ENCODE measurements at regions not wholly inside any gene's neighbourhood (a gene's known extent, or its start where the extent isn't known, plus 50 kb on each side); places are given as distances from the start of the nearest gene placed in this dataset.
A peak's percentile ranks its signal among the peaks of the same experiment; 100 is the strongest.

GRCh38 chr20:61159957-61160686 lies 91.9 kb upstream of the CDH4 start:
- Histone ChIP-seq H3K27me3 (ENCODE audit: control insufficient read depth, insufficient read depth, low read length) (peaks cover 13% of the 10 kb centered on the region), H3K27ac (ENCODE audit: low read depth, low read length) (no peak overlapping the region), H3K9me3 (ENCODE audit: control insufficient read depth, insufficient read depth, low read length) (no peaks in the 10 kb centered on the region), H3K4me3 (ENCODE audit: low read depth, low read length) (no peak overlapping the region)
- ChIA-PET CTCF (interaction anchor here (0.6 to 1.4 kb wide), 3 partner anchors 20 to 1087 kb away, joined by 3 to 7 read pairs (median 7); no protein-coding TSS in a partner anchor), POLR2A (no interaction called here)
- no peak for DNase-seq (ENCODE audit: low read depth, low spot score)
- TF ChIP-seq, protein P1, sequence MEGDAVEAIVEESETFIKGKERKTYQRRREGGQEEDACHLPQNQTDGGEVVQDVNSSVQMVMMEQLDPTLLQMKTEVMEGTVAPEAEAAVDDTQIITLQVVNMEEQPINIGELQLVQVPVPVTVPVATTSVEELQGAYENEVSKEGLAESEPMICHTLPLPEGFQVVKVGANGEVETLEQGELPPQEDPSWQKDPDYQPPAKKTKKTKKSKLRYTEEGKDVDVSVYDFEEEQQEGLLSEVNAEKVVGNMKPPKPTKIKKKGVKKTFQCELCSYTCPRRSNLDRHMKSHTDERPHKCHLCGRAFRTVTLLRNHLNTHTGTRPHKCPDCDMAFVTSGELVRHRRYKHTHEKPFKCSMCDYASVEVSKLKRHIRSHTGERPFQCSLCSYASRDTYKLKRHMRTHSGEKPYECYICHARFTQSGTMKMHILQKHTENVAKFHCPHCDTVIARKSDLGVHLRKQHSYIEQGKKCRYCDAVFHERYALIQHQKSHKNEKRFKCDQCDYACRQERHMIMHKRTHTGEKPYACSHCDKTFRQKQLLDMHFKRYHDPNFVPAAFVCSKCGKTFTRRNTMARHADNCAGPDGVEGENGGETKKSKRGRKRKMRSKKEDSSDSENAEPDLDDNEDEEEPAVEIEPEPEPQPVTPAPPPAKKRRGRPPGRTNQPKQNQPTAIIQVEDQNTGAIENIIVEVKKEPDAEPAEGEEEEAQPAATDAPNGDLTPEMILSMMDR (IDR thresholded peaks at IDR 0.05; ENCODE audit: low read depth, low read length): no peak

DNA sequence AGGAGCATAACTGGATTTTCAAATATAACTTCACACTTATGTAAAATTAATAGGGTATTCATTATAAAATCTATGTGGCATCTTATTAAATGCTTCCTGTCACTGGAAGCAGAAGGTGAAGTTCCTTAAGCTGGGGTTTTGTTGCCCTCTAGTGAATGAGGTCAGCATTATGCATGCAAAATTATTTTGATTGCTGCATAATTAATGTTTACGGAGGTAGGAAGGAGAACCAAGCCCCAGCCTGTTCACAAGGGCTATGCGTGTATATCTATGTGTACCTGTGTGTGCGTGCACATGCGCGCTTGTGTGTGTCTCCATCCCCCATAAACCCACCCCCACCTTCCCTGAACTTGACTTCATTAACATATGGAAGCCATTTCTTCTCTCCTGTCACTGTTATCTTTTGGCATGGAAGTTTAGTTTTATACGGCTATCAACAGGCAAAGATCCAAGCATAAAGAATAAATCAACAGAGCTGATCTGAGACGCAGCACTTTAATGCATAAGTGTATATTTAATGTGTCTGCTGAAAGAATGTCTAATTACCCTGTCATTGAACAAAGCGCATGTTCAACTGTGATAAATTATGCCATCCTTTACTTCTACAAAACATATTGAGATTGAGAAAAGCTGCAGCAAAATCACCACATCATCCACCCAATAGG lies 90.2 kb upstream of the CDH4 start:
- no peaks in the 10 kb centered on the region for H3K9me3 ChIP-seq (ENCODE audit: control insufficient read depth, insufficient read depth, low read length)
- H3K4me3 ChIP-seq (ENCODE audit: low read depth, low read length): no peak overlapping the region
- no peak overlapping the region for H3K27ac ChIP-seq (ENCODE audit: low read depth, low read length)
- ChIA-PET POLR2A (no interaction called here), CTCF (interaction anchor here (0.7 to 1.1 kb wide), 5 partner anchors 12 to 701 kb away, joined by 3 to 17 read pairs (median 3); no protein-coding TSS in a partner anchor)
- DNase-seq (ENCODE audit: low read depth, low spot score): no peak
- TF ChIP-seq, protein P1 (IDR thresholded peaks at IDR 0.05; ENCODE audit: low read depth, low read length): peak; percentile 38
- H3K27me3 ChIP-seq (ENCODE audit: control insufficient read depth, insufficient read depth, low read length): peaks cover 13% of the 10 kb centered on the region

DNA sequence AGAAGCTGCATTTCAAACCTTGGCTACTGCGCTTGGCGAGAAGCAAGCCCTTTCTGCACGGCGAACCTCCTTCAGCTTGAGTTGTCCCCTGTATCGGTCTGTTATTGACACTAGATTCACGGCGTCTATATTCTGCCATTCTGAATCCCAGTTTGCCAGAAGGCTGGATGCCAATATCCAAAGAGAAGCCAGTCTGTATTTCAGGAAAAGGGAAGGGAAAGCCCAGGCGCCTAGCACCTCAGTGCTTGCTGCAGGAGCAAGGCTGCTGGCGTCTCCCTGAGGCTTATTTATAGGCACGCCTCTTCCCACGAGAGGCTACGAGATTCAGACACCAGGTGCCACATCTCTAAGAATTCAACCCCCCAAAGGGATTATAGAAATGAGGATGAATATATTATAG lies 89.6 kb upstream of the CDH4 start:
- ChIA-PET POLR2A (no interaction called here), CTCF (interaction anchor here (0.7 to 1.1 kb wide), 4 partner anchors 12 to 701 kb away, joined by 3 to 17 read pairs (median 4); no protein-coding TSS in a partner anchor)
- Histone ChIP-seq H3K9me3 (ENCODE audit: control insufficient read depth, insufficient read depth, low read length) (no peaks in the 10 kb centered on the region), H3K4me3 (ENCODE audit: low read depth, low read length) (no peak overlapping the region), H3K27ac (ENCODE audit: low read depth, low read length) (no peak overlapping the region), H3K27me3 (ENCODE audit: control insufficient read depth, insufficient read depth, low read length) (peaks cover 11% of the 10 kb centered on the region)
- no peak for DNase-seq (ENCODE audit: low read depth, low spot score)
- TF ChIP-seq, protein P1 (IDR thresholded peaks at IDR 0.05; ENCODE audit: low read depth, low read length): no peak

DNA sequence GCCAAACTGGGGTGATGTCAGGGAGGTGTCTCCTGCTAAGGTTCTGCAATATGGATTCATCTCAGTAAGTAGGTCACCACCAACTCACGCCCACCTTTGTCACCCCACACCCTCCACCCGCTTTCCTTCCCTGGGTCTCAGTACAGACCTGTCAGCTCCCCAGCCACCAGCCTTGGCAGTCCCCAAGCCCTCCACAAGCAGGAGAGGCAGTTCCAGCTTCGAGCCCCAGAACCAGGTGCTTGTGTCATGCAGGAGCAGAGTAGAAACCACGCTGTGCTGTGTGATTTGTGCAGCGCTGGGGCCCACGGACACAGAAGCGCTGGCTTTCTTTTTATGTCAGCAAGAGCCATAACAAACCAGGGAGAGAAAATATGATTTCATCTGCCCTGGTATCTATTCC lies 89.0 kb upstream of the CDH4 start:
- POLR2A ChIA-PET: no interaction called here
- CTCF ChIA-PET: no interaction called here
- no peaks in the 10 kb centered on the region; the same call in 1 of the 2 replicates for H3K9me3 ChIP-seq (ENCODE audit: control insufficient read depth, insufficient read depth, low read length)

More for the DNA sequence above, 89.0 kb upstream of the CDH4 start:
- no peak overlapping the region for H3K4me3 ChIP-seq (ENCODE audit: low read depth, low read length)
- peaks cover 10% of the 10 kb centered on the region for H3K27me3 ChIP-seq (ENCODE audit: control insufficient read depth, insufficient read depth, low read length)
- TF ChIP-seq, protein P1 (IDR thresholded peaks at IDR 0.05; ENCODE audit: low read depth, low read length): no peak
- H3K27ac ChIP-seq (ENCODE audit: low read depth, low read length): no peak overlapping the region
- no peak for DNase-seq (ENCODE audit: low read depth, low spot score)

All from AG04450 (cell line).